Choroid plexus epithelial cell (primary cell): ENCODE measurements at regions not wholly inside any gene's neighbourhood (a gene's known extent, or its start where the extent isn't known, plus 50 kb on each side); places are given as distances from the start of the nearest gene placed in this dataset.

Experiments
- DNase-seq: peaks from one replicate; pipeline ENCODE4 v3.0.0-alpha.2; 2010; ENCODE audit warnings: low read depth
- H3K4me3 ChIP-seq: 2 replicates; pipeline ENCODE4 v1.5.1; 2011; ENCODE audit warnings: low read depth, mild to moderate bottlenecking, control low read depth, low read length, moderate library complexity
- CTCF ChIP-seq: conservative IDR thresholded peaks from 2 replicates; pipeline ENCODE4 v1.5.1; 2011; ENCODE audit warnings: low read depth, mild to moderate bottlenecking, control low read depth, inconsistent platforms, low read length, moderate library complexity

- no peak for TF ChIP-seq CTCF
- no peak overlapping the region for H3K4me3 ChIP-seq
- no peak for DNase-seq
These were observed 53.9 kb upstream of the PITX1 start for GRCh38 chr5:135087950-135088349.

GRCh38 chr5:135085936-135086725, 52.1 kb upstream of the PITX1 start:
- H3K4me3 ChIP-seq: no peak overlapping the region
- TF ChIP-seq CTCF: no peak
- no peak for DNase-seq

GRCh38 chr5:135085133-135085935, 51.3 kb upstream of the PITX1 start:
- DNase-seq: no peak
- no peak overlapping the region for H3K4me3 ChIP-seq
- no peak for TF ChIP-seq CTCF
